Activated naive CD8-positive, alpha-beta T cell (primary cell): ENCODE measurements at regions not wholly inside any gene's neighbourhood (a gene's known extent, or its start where the extent isn't known, plus 50 kb on each side); places are given as distances from the start of the nearest gene placed in this dataset.

ENCODE experiments used
- H3K27ac Mint-ChIP-seq: one replicate; pipeline ENCODE4 v1.8.0; 2021; ENCODE audit warnings: mixed read lengths
- H3K27me3 Mint-ChIP-seq: one replicate; pipeline ENCODE4 v1.8.0; 2021; ENCODE audit warnings: mixed read lengths
- H3K36me3 Mint-ChIP-seq: one replicate; pipeline ENCODE4 v1.8.0; 2021; ENCODE audit warnings: mixed read lengths
- H3K4me1 Mint-ChIP-seq: one replicate; pipeline ENCODE4 v1.8.0; 2021; ENCODE audit warnings: low read depth, mixed read lengths
- H3K4me3 Mint-ChIP-seq: one replicate; pipeline ENCODE4 v1.8.0; 2021; ENCODE audit warnings: mild to moderate bottlenecking, mixed read lengths
- H3K9me3 Mint-ChIP-seq: one replicate; pipeline ENCODE4 v1.8.0; 2021; ENCODE audit warnings: low read depth, mixed read lengths

DNA sequence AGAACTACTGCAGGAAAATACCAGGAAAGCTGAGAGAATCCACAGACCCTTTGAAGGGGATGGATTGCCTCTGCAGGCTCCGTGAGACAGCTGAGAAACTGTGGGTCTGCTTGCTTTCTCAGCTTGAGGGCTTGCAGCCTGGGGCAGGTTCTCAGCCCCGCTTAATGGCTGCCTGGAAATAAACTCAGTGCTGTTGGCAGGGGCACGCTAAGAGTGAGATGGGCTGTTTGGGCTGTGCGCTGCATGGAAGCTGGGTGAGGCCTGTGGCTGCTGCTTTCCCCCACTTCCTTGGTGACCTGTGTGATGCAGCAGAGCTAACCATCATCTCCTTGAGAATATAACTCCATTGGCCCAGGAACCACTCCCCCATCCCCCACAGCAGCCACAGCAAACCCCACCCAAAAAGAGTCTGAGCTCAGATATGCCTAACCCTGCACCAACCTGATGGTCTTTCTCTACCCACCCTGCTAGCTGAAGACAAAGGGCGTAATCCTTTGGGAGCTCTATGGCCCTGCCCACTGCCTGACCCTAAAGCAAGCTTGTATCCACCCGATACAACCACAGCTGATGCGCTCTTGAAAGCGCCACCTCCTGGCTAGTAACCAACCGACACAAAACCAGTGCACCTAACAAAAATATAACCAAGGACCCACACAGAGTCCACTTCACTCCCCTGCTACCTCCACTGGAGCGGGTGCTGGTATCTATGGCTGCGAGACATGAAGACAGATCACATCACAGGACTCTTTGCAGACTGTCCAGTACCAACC, 800.6 kb upstream of the MAP3K7 start:
- Mint-ChIP-seq H3K4me1 (no peaks in the 10 kb centered on the region), H3K27me3 (no peaks in the 10 kb centered on the region), H3K27ac (no peak overlapping the region), H3K9me3 (peaks cover 10% of the 10 kb centered on the region), H3K4me3 (no peak overlapping the region), H3K36me3 (no peaks in the 10 kb centered on the region)

DNA sequence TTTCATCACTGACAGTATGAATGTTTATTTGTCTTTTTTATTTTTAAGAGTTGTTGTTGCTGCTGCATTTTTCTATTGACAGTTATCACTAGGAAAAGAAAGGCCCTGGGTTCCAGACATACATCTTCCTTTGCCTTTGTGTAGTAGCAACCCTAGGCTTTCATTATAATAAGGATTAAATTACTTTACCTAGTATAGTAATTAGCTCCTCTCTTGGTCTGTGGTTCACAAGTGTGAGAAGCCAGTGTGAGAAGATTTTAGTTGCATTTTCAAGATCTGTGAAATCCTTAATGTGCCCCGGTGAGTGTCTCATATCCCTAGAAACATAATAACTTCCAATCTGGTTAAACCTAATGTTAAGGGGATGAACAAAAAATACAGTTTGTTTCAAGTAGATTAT, 799.3 kb upstream of the MAP3K7 start:
- no peaks in the 10 kb centered on the region for H3K27me3 Mint-ChIP-seq
- no peak overlapping the region for H3K4me3 Mint-ChIP-seq
- no peaks in the 10 kb centered on the region for H3K36me3 Mint-ChIP-seq
- no peak overlapping the region for H3K27ac Mint-ChIP-seq
- peaks cover 5% of the 10 kb centered on the region for H3K9me3 Mint-ChIP-seq
- no peaks in the 10 kb centered on the region for H3K4me1 Mint-ChIP-seq

GRCh38 chr6:91383207-91383606, 796.3 kb upstream of the MAP3K7 start:
- H3K27ac Mint-ChIP-seq: no peak overlapping the region
- no peaks in the 10 kb centered on the region for H3K36me3 Mint-ChIP-seq
- no peaks in the 10 kb centered on the region for H3K4me1 Mint-ChIP-seq
- no peak overlapping the region for H3K4me3 Mint-ChIP-seq
- no peaks in the 10 kb centered on the region for H3K9me3 Mint-ChIP-seq
- no peaks in the 10 kb centered on the region for H3K27me3 Mint-ChIP-seq

DNA sequence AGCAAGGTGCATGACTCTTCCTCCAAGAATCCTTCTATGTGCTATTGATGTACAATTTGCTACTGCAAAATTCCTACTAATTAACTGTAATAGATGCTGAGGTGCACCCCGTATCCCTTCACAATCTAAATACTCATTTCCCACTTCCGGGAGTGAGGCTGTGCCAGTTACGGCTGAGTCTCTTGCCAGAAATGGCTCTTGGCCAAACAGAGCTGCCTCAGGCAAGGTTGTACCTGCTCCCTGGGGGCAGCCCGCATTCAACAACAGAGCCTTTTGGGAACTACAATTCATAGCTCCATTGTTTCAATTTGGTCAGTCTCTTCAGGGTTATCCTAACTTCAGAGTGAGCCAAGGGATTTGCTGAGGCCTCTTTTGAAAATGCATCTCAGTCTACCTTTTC, 789.8 kb upstream of the MAP3K7 start:
- no peaks in the 10 kb centered on the region for H3K27me3 Mint-ChIP-seq
- no peaks in the 10 kb centered on the region for H3K4me1 Mint-ChIP-seq
- H3K36me3 Mint-ChIP-seq: no peaks in the 10 kb centered on the region
- H3K27ac Mint-ChIP-seq: no peak overlapping the region
- no peak overlapping the region for H3K4me3 Mint-ChIP-seq
- H3K9me3 Mint-ChIP-seq: peaks cover 3% of the 10 kb centered on the region

- H3K9me3 Mint-ChIP-seq: peaks cover 21% of the 10 kb centered on the region
- H3K36me3 Mint-ChIP-seq: no peaks in the 10 kb centered on the region
- H3K27ac Mint-ChIP-seq: no peak overlapping the region
Measured at GRCh38 chr6:91366781-91367180, 779.9 kb upstream of the MAP3K7 start.

GRCh38 chr6:91358986-91359385, 772.1 kb upstream of the MAP3K7 start:
- Mint-ChIP-seq H3K4me3 (no peak overlapping the region), H3K27me3 (no peaks in the 10 kb centered on the region), H3K4me1 (no peaks in the 10 kb centered on the region), H3K36me3 (no peaks in the 10 kb centered on the region), H3K27ac (no peak overlapping the region), H3K9me3 (peaks cover 5% of the 10 kb centered on the region)

More at GRCh38 chr6:91366781-91367180, 779.9 kb upstream of the MAP3K7 start:
- Mint-ChIP-seq H3K4me3 (no peak overlapping the region), H3K27me3 (no peaks in the 10 kb centered on the region), H3K4me1 (no peaks in the 10 kb centered on the region)

DNA sequence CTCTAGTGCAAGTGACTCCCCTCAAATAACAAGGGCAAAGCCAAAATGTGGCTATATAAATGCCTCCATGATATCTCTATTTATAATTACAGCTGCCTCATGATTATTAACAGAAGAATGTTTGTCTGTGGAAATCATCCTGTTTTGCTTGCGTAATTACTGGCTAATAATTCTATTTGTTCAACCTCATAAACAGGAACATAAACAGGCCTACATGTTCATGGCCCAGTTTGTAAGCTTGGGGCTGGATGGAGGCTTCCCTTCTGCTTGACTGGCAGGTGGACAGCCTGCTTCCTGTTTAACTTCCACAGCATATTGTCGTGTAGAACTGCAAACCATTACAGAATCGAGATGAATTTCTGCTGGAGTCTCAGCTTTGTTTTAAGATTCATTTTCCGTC, 766.0 kb upstream of the MAP3K7 start:
- Mint-ChIP-seq H3K4me1 (no peaks in the 10 kb centered on the region), H3K9me3 (no peaks in the 10 kb centered on the region), H3K27ac (no peak overlapping the region), H3K27me3 (no peaks in the 10 kb centered on the region), H3K36me3 (no peaks in the 10 kb centered on the region), H3K4me3 (no peak overlapping the region)

- Mint-ChIP-seq H3K4me3 (no peak overlapping the region), H3K27me3 (no peaks in the 10 kb centered on the region), H3K36me3 (no peaks in the 10 kb centered on the region), H3K9me3 (no peaks in the 10 kb centered on the region), H3K27ac (no peak overlapping the region), H3K4me1 (no peaks in the 10 kb centered on the region)
Measured at GRCh38 chr6:91352321-91352720, 765.4 kb upstream of the MAP3K7 start.

DNA sequence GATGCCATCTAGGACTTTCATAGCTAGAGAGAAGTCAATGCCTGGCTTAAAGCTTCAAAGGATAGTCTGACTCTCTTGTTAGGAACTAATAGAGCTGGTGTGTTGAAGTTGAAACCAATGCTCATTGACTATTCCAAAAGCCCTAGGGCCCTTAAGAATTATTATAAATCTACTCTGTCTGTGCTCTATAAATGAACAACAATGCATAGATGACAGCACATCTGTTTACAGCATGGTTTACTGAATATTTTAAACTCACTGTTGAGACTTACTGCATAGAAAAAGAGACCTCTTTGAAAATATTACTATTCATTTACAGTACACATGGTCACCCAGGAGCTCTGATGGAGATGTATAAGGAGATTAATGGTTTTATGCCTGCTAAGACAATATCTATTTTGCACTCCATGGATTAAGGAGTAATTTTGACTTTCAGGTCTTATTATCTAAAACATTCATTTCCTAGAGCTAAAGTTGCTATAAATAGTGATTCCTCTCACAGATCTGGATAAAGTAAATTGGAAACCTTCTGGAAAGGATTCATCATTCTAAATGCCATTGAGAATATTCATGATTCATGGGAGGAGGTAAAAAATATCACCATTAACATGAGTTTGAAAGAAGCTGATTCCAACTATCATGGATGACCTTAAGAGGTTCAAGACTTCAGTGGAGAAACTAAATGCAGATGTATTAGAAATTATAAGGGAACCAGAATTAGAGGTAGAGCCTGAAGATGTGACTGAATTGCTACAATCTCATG, 763.5 kb upstream of the MAP3K7 start:
- Mint-ChIP-seq H3K4me1 (no peaks in the 10 kb centered on the region), H3K4me3 (no peak overlapping the region), H3K27ac (no peak overlapping the region), H3K36me3 (no peaks in the 10 kb centered on the region), H3K9me3 (no peaks in the 10 kb centered on the region), H3K27me3 (no peaks in the 10 kb centered on the region)

- H3K36me3 Mint-ChIP-seq: no peaks in the 10 kb centered on the region
- H3K9me3 Mint-ChIP-seq: no peaks in the 10 kb centered on the region
- no peaks in the 10 kb centered on the region for H3K4me1 Mint-ChIP-seq
- no peak overlapping the region for H3K4me3 Mint-ChIP-seq
- no peak overlapping the region for H3K27ac Mint-ChIP-seq
- peaks cover 4% of the 10 kb centered on the region for H3K27me3 Mint-ChIP-seq
Measured at GRCh38 chr6:91341473-91341872, 754.6 kb upstream of the MAP3K7 start.

- H3K4me1 Mint-ChIP-seq: no peaks in the 10 kb centered on the region
- peaks cover 4% of the 10 kb centered on the region for H3K27me3 Mint-ChIP-seq
- no peaks in the 10 kb centered on the region for H3K36me3 Mint-ChIP-seq
- H3K4me3 Mint-ChIP-seq: no peak overlapping the region
- no peak overlapping the region for H3K27ac Mint-ChIP-seq
- H3K9me3 Mint-ChIP-seq: no peaks in the 10 kb centered on the region
Measured at GRCh38 chr6:91340896-91341395, 754.1 kb upstream of the MAP3K7 start.

DNA sequence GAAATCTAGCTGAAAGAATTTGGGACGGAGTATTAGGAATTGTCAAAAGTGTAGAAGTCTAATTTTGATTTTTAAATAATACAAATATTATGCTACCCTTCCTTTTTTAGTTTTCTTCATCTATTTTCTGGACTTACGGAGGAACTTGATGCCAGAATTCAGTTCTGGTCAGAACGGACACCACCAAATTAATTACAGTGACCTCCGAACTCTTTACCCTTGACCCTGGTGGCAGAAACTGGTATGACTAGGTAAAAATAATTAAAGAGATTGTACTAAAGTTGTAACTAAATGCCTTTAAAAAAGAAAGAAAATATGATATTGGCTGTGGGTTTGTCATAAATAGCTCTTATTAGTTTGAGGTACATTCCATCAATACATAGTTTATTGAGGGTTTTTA, 751.1 kb upstream of the MAP3K7 start:
- Mint-ChIP-seq H3K27me3 (peaks cover 2% of the 10 kb centered on the region), H3K4me1 (no peaks in the 10 kb centered on the region), H3K27ac (no peak overlapping the region), H3K36me3 (no peaks in the 10 kb centered on the region), H3K4me3 (no peak overlapping the region), H3K9me3 (no peaks in the 10 kb centered on the region)

DNA sequence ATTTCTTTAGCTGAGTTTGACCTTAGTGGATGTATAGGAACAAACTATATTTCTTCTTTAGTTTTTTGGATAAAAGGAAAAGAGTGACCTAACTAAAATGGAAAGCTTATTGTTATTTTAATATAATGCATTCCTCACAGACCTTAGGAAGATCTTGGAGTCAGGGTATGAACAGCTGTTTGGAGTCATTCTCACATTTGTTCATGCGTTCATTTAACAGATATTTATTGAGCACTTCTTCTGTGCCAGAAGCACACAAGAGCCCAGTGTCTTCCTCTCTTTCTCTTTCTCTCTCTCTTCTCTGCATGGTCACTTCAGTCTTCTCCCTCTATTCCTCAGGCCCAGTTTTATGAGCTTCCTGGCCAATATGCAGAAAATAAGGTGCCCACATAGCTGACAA, 744.0 kb upstream of the MAP3K7 start:
- Mint-ChIP-seq H3K4me1 (no peaks in the 10 kb centered on the region), H3K27ac (no peak overlapping the region), H3K36me3 (no peaks in the 10 kb centered on the region), H3K27me3 (no peaks in the 10 kb centered on the region), H3K9me3 (no peaks in the 10 kb centered on the region), H3K4me3 (no peak overlapping the region)

- Mint-ChIP-seq H3K27ac (no peak overlapping the region), H3K4me3 (no peak overlapping the region), H3K36me3 (no peaks in the 10 kb centered on the region), H3K9me3 (no peaks in the 10 kb centered on the region), H3K27me3 (no peaks in the 10 kb centered on the region), H3K4me1 (no peaks in the 10 kb centered on the region)
Measured at GRCh38 chr6:91328241-91328640, 741.4 kb upstream of the MAP3K7 start.

DNA sequence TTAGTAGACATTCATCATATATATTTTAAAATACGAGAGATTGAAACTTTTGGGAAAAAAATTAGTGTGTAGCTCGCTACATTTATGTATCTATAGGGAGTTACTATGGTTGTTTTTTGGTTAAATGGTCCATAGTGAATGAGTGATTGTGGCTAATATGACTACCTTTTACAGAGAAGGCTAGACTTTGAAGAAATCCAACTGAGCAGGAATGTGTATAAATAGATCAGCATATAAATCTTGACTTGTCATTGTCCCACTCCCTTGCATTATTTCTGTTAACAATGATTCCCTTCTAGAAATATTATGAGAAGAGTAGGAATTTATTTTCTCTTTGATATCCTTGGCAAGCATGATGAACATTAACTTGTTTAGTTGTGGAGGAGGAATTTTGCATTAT, 737.8 kb upstream of the MAP3K7 start:
- H3K27ac Mint-ChIP-seq: no peak overlapping the region
- H3K27me3 Mint-ChIP-seq: no peaks in the 10 kb centered on the region
- no peaks in the 10 kb centered on the region for H3K36me3 Mint-ChIP-seq
- no peak overlapping the region for H3K4me3 Mint-ChIP-seq
- no peaks in the 10 kb centered on the region for H3K4me1 Mint-ChIP-seq
- H3K9me3 Mint-ChIP-seq: no peaks in the 10 kb centered on the region
